SK-N-SH treated with all-trans-retinoic acid at 6 μM for 48 hours (cell line): ENCODE measurements at regions not wholly inside any gene's neighbourhood (a gene's known extent, or its start where the extent isn't known, plus 50 kb on each side); places are given as distances from the start of the nearest gene placed in this dataset.

Experiments used
- ATAC-seq: fragments of 200-7000 bp; cut with Tn5 transposase; 3 replicates; pipeline ENCODE4 v1.9.1; 2020; ENCODE audit warnings: mild to moderate bottlenecking, moderate library complexity
- ARNTL ChIP-seq: fragments of 450-650 bp; formaldehyde crosslinking; IDR thresholded peaks from 2 replicates; pipeline ENCODE4 v1.5.0; 2020; ENCODE audit warnings: low read depth, mild to moderate bottlenecking, moderate library complexity, borderline replicate concordance
- CSDC2 ChIP-seq: fragments of 250-450 bp; sonication (Bioruptor Pico); IDR thresholded peaks from 2 replicates; pipeline ENCODE4 v1.5.0; 2020; ENCODE audit warnings: mild to moderate bottlenecking, moderate library complexity
- CSRNP3 ChIP-seq: fragments of 250-450 bp; sonication (Bioruptor Pico); IDR thresholded peaks from 2 replicates; pipeline ENCODE4 v1.5.1; 2021; ENCODE audit warnings: mild to moderate bottlenecking, moderate library complexity
- ESRRG ChIP-seq: fragments of 250-450 bp; sonication (Bioruptor Pico); IDR thresholded peaks from 2 replicates; pipeline ENCODE4 v1.6.1; 2021; ENCODE audit warnings: mild to moderate bottlenecking
- ISL1 ChIP-seq: fragments of 250-450 bp; sonication (Bioruptor Pico); IDR thresholded peaks from 2 replicates; pipeline ENCODE4 v2.1.2; 2022; ENCODE audit warnings: mild to moderate bottlenecking, moderate library complexity
- OSR1 ChIP-seq: fragments of 250-450 bp; sonication (Bioruptor Pico); IDR thresholded peaks from 2 replicates; pipeline ENCODE4 v1.8.0; 2022; ENCODE audit warnings: moderate library complexity, mild to moderate bottlenecking, inconsistent platforms
- POU6F1 ChIP-seq: fragments of 250-450 bp; sonication (Bioruptor Pico); IDR thresholded peaks from 2 replicates; pipeline ENCODE4 v1.8.0; 2021; ENCODE audit warnings: low read depth, mild to moderate bottlenecking, moderate library complexity, borderline replicate concordance
- PPARA ChIP-seq: fragments of 250-450 bp; sonication (Bioruptor Pico); IDR thresholded peaks from 2 replicates; pipeline ENCODE4 v1.5.0; 2020; ENCODE audit warnings: mild to moderate bottlenecking, borderline replicate concordance
- RARB ChIP-seq: fragments of 250-450 bp; sonication (Bioruptor Pico); IDR thresholded peaks from 2 replicates; pipeline ENCODE4 v1.8.0; 2021; ENCODE audit warnings: mild to moderate bottlenecking, moderate library complexity
- SNAI2 ChIP-seq: fragments of 250-450 bp; sonication (Bioruptor Pico); IDR thresholded peaks from 2 replicates; pipeline ENCODE4 v1.5.0; 2020; ENCODE audit warnings: mild to moderate bottlenecking, moderate library complexity
- TCF4 ChIP-seq: fragments of 250-450 bp; sonication (Bioruptor Pico); IDR thresholded peaks from 2 replicates; pipeline ENCODE4 v1.8.0; 2021; ENCODE audit warnings: mild to moderate bottlenecking, moderate library complexity, borderline replicate concordance
- TOX ChIP-seq: fragments of 250-450 bp; sonication (Bioruptor Pico); IDR thresholded peaks from 2 replicates; pipeline ENCODE4 v1.8.0; 2021; ENCODE audit warnings: mild to moderate bottlenecking, moderate library complexity, borderline replicate concordance
- TSHZ2 ChIP-seq: fragments of 250-450 bp; sonication (Bioruptor Pico); IDR thresholded peaks from 2 replicates; pipeline ENCODE4 v1.5.0; 2020; ENCODE audit warnings: mild to moderate bottlenecking, moderate library complexity
- ZC3H10 ChIP-seq: fragments of 250-450 bp; sonication (Bioruptor Pico); IDR thresholded peaks from 2 replicates; pipeline ENCODE4 v1.5.1; 2021; ENCODE audit warnings: mild to moderate bottlenecking, moderate library complexity
- ZFP3 ChIP-seq: fragments of 250-450 bp; sonication (Bioruptor Pico); IDR thresholded peaks from 2 replicates; pipeline ENCODE4 v1.5.0; 2020; ENCODE audit warnings: mild to moderate bottlenecking, moderate library complexity
- ZFP30 ChIP-seq: fragments of 450-650 bp; formaldehyde crosslinking; IDR thresholded peaks from 2 replicates; pipeline ENCODE4 v1.5.0; 2022; ENCODE audit warnings: mild to moderate bottlenecking, moderate library complexity
- ZNF70 ChIP-seq: fragments of 450-650 bp; formaldehyde crosslinking; IDR thresholded peaks from 2 replicates; pipeline ENCODE4 v1.5.0; 2020; ENCODE audit warnings: mild to moderate bottlenecking, moderate library complexity
- ZNF8 ChIP-seq: fragments of 450-650 bp; formaldehyde crosslinking; IDR thresholded peaks from 2 replicates; pipeline ENCODE4 v1.5.0; 2020; ENCODE audit warnings: mild to moderate bottlenecking, moderate library complexity

DNA sequence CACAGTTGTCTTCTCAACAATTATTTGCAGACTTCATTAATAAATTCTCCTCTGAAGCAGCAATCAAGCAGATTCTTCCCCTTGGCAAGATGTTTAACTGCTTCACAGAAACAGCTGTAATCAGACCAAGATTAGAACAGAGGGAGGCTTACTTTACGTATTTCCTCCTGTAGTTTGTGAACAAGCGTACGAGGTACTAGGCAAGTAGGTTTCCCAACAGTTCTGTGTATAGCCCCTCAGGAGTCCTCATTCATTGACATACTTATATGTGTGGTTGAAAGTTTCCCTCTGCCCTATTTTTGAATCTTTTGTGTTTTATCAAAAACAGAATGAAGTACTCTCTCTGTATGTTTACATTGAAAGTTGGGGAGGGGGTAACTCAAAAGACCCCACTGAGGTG is 128.0 kb downstream of the SPATA31D1 start:
- no peak for TF ChIP-seq ZNF70
- no peak for TF ChIP-seq ARNTL (CRISPR knock-in tag)
- TF ChIP-seq CSDC2 (CRISPR knock-in tag): no peak
- TF ChIP-seq ESRRG (CRISPR knock-in tag): no peak
- TF ChIP-seq POU6F1: no peak
- TF ChIP-seq ISL1 (CRISPR knock-in tag): no peak
- no peak for TF ChIP-seq ZFP30
- no peak for TF ChIP-seq ZNF8
- TF ChIP-seq CSRNP3: no peak
- TF ChIP-seq SNAI2 (CRISPR knock-in tag): no peak
- no peak for TF ChIP-seq OSR1 (CRISPR knock-in tag)
- no peak for TF ChIP-seq ZFP3 (CRISPR knock-in tag)
- TF ChIP-seq PPARA: no peak
- peak; percentile 51; the same call in 2 of the 3 replicates for ATAC-seq

- no peak for TF ChIP-seq ISL1 (CRISPR knock-in tag)
- TF ChIP-seq TOX (CRISPR knock-in tag): no peak
- TF ChIP-seq TCF4: peak; percentile 57; the same call in 1 of the 2 replicates
- TF ChIP-seq OSR1 (CRISPR knock-in tag): no peak
- ATAC-seq: peak; percentile 85
Observed at GRCh38 chr9:82117026-82117811, 128.6 kb downstream of the SPATA31D1 start.

- no peak for ATAC-seq
- TF ChIP-seq TSHZ2 (CRISPR knock-in tag) (no peak), CSDC2 (CRISPR knock-in tag) (no peak), ZNF8 (no peak), RARB (CRISPR knock-in tag) (no peak)
Observed at GRCh38 chr9:82122731-82123130, 134.2 kb downstream of the SPATA31D1 start.

DNA sequence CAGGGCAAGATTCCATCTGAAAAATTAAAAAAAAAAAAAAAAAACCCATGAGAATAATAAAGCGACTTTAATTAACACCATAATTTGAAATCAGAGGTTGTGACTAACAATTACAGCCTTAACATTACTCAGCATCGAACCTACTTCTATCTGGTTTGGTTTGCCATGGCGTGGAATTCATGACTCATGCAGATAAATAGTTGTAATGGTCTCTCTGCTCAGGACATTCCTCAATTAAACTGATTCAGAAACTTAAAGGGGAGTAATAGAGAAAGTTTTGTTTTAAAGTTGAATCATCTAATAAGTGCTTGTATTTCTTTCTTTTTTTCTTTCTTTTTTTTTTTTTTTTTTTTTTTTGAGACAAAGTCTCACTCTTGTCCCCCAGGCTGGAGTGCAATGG is 135.5 kb downstream of the SPATA31D1 start:
- peak; percentile 92 for ATAC-seq
- TF ChIP-seq ZC3H10: no peak
- TF ChIP-seq TSHZ2 (CRISPR knock-in tag): no peak
- no peak for TF ChIP-seq ZNF70
- TF ChIP-seq ISL1 (CRISPR knock-in tag): peak; percentile 64
- TF ChIP-seq ESRRG (CRISPR knock-in tag): no peak
- no peak for TF ChIP-seq RARB (CRISPR knock-in tag)
- no peak for TF ChIP-seq TCF4
- TF ChIP-seq PPARA: no peak

DNA sequence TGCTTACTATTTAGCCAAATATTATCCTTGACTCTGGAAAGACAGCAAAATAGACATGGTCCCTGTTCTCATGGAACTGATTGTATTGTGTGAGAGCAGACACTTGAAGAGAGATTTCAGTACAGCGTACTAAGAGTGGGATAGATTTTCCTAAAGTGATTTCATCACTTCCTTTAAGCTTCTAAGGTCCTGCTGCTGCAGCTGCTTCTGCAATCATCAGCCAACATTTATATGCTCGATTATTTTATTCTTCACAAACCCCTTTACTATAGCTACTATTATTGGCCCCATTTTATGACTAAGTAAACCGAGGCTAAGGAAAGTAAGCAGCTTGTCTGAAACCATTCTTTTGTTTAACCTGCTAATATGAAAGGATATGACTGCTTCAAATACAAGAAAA is 137.7 kb downstream of the SPATA31D1 start:
- no peak for ATAC-seq
- TF ChIP-seq ZNF70 (no peak), TOX (CRISPR knock-in tag) (no peak), OSR1 (CRISPR knock-in tag) (no peak), ZNF8 (no peak), TCF4 (no peak), CSDC2 (CRISPR knock-in tag) (no peak), ZC3H10 (no peak), ARNTL (CRISPR knock-in tag) (no peak)
- TF ChIP-seq, all 23 proteins: peak for 0
